CD14-positive monocyte (primary cell): ENCODE measurements at regions not wholly inside any gene's neighbourhood (a gene's known extent, or its start where the extent isn't known, plus 50 kb on each side); places are given as distances from the start of the nearest gene placed in this dataset.

Experiments used
- DNase-seq, 3 donors: peaks; one replicate each; pipeline ENCODE4 v3.0.0-alpha.2; 2011 to 2022
- H2AFZ ChIP-seq: 2 replicates; pipeline ENCODE4 v1.6.0; 2012; ENCODE audit warnings: mild to moderate bottlenecking, low read depth, low read length, inconsistent platforms; ENCODE audit not compliant: insufficient read depth, poor library complexity, severe bottlenecking
- H3K27ac ChIP-seq, 2 donors: 1 replicate in 1 of 2; 2 replicates in 1 of 2; pipeline ENCODE4 v1.5.1; 2012 to 2013; ENCODE audit warnings: low read length in 2 of 2, control low read depth in 1 of 2, inconsistent platforms in 1 of 2, low read depth in 1 of 2, mild to moderate bottlenecking in 1 of 2
- H3K27me3 ChIP-seq, 2 donors: one replicate each; pipeline versions ENCODE4 v1.6.0 to v1.6.1; 2011 to 2013; ENCODE audit warnings: low read length in 2 of 2; ENCODE audit not compliant: control insufficient read depth in 2 of 2, insufficient read depth in 2 of 2
- H3K36me3 ChIP-seq, 2 donors: replicated peaks in 1 of 2; 1 replicate in 1 of 2; 2 replicates in 1 of 2; pipeline versions ENCODE4 v1.5.1 to v1.6.1; 2012 to 2013; ENCODE audit warnings: low read length in 2 of 2, control low read depth in 1 of 2, inconsistent platforms in 1 of 2, mild to moderate bottlenecking in 1 of 2; ENCODE audit not compliant: insufficient read depth in 2 of 2, control insufficient read depth in 1 of 2
- H3K4me1 ChIP-seq, 2 donors: 1 replicate in 1 of 2; 2 replicates in 1 of 2; pipeline versions ENCODE4 v1.5.1 to v1.6.1; 2012 to 2013; ENCODE audit warnings: low read length in 2 of 2, control low read depth in 1 of 2, inconsistent platforms in 1 of 2, mild to moderate bottlenecking in 1 of 2, moderate library complexity in 1 of 2; ENCODE audit not compliant: insufficient read depth in 2 of 2, control insufficient read depth in 1 of 2
- H3K4me2 ChIP-seq: replicated peaks from 2 replicates; pipeline ENCODE3; 2012; ENCODE audit warnings: low read length, moderate library complexity, mild to moderate bottlenecking; ENCODE audit not compliant: poor library complexity, severe bottlenecking; ENCODE audit errors: extremely low read depth
- H3K4me3 ChIP-seq, 3 experiments: fragments of 200-600 bp in 1 of 3; sonication (generic) in 1 of 3; replicated peaks in 1 of 3; 1 replicate in 2 of 3; 2 replicates in 1 of 3; pipeline ENCODE4 v1.5.1; 2011 to 2013; ENCODE audit warnings: low read length in 3 of 3, mild to moderate bottlenecking in 3 of 3, control low read depth in 2 of 3, low read depth in 2 of 3, inconsistent platforms in 1 of 3, moderate library complexity in 1 of 3
- H3K79me2 ChIP-seq: 2 replicates; pipeline ENCODE4 v1.6.0; 2012; ENCODE audit warnings: mild to moderate bottlenecking, control low read depth, inconsistent platforms, low read length, moderate library complexity; ENCODE audit not compliant: insufficient read depth
- H3K9ac ChIP-seq: 2 replicates; pipeline ENCODE4 v1.6.0; 2017; ENCODE audit warnings: low read length, mild to moderate bottlenecking; ENCODE audit not compliant: insufficient read depth, poor library complexity, severe bottlenecking
- H3K9me3 ChIP-seq, 2 donors: replicated peaks in 1 of 2; 1 replicate in 1 of 2; 2 replicates in 1 of 2; pipeline versions ENCODE4 v1.5.1 to v1.6.1; 2012 to 2013; ENCODE audit warnings: low read length in 2 of 2, control low read depth in 1 of 2; ENCODE audit not compliant: control insufficient read depth in 1 of 2, insufficient read depth in 1 of 2
- H4K20me1 ChIP-seq: 2 replicates; pipeline ENCODE4 v1.6.0; 2012; ENCODE audit warnings: mild to moderate bottlenecking, low read length, control low read depth, moderate library complexity; ENCODE audit not compliant: insufficient read depth
- H3K27ac Mint-ChIP-seq, 7 donors: one replicate each; pipeline ENCODE4 v1.8.0; 2020; ENCODE audit warnings: mild to moderate bottlenecking in 7 of 7, mixed read lengths in 7 of 7, moderate library complexity in 6 of 7, inconsistent platforms in 2 of 7
- H3K27me3 Mint-ChIP-seq, 3 donors: one replicate each; pipeline ENCODE4 v1.8.0; 2021 to 2022; ENCODE audit warnings: low read depth in 3 of 3, mild to moderate bottlenecking in 3 of 3, mixed read lengths in 3 of 3, moderate library complexity in 3 of 3, inconsistent platforms in 1 of 3
- H3K36me3 Mint-ChIP-seq, 2 donors: one replicate each; pipeline ENCODE4 v1.8.0; 2020; ENCODE audit warnings: mixed read lengths in 2 of 2, inconsistent platforms in 1 of 2, mild to moderate bottlenecking in 1 of 2
- H3K4me1 Mint-ChIP-seq: one replicate; pipeline ENCODE4 v1.8.0; 2020; ENCODE audit warnings: mild to moderate bottlenecking, mixed read lengths
- H3K4me3 Mint-ChIP-seq, 2 donors: one replicate each; pipeline ENCODE4 v1.8.0; 2020; ENCODE audit warnings: mild to moderate bottlenecking in 2 of 2, mixed read lengths in 2 of 2, moderate library complexity in 1 of 2
- H3K9me3 Mint-ChIP-seq, 7 donors: one replicate each; pipeline ENCODE4 v1.8.0; 2020 to 2022; ENCODE audit warnings: mixed read lengths in 7 of 7, mild to moderate bottlenecking in 6 of 7, moderate library complexity in 6 of 7, inconsistent platforms in 2 of 7
- WGBS: methylation state at CpG from one replicate; pipeline ENCODE4 v1.1.5; 2013; ENCODE audit warnings: missing lambda C conversion rate; ENCODE audit not compliant: insufficient coverage; 5-methylcytosine and 5-hydroxymethylcytosine counted together
- intact Hi-C, 2 donors: fragments of 100-400 bp; cut with micrococcal nuclease; formaldehyde crosslinking; loops; one replicate each; pipeline versions ENCODE4 v1.15.0 to v1.15.1; 2023
- TF ChIP-seq, protein P1 (sequence below): fragments of 200-600 bp; IDR thresholded peaks from one replicate; pipeline ENCODE4 v1.8.0; 2022; ENCODE audit warnings: antibody characterized with exemption, mild to moderate bottlenecking

DNA sequence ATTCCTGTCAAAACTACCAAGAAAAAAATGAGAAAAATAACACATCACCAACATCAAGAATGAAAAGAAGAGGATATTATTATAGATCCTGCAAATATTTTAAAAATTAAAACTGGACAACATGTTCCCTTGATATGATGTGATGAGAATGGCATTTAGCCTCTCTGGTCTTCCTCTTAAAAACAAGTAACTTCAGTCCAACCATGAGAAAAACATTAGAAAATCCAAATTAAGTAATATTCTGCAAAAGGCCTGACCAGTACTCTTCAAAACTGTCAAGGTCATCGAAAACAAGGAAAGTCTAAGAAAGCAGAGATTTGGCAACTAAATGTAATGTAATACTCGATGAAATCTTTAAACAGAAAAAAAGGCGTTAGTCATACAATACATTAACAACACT lies 167.1 kb upstream of the SNX2 start:
- H3K4me2 ChIP-seq, result no peak overlapping the region
- Mint-ChIP-seq H3K4me1 (no peaks in the 10 kb centered on the region), H3K4me3 (no peak overlapping the region), H3K27ac (no peak overlapping the region), H3K27me3 (peaks cover 0 to 1% (median 0%) of the 10 kb centered on the region in 3 donors), H3K36me3 (no peaks in the 10 kb centered on the region), H3K9me3 (peaks cover 0 to 20% (median 7%) of the 10 kb centered on the region in 7 donors)
- peaks cover 0 to 5% of the 10 kb centered on the region in 2 donors for H3K9me3 ChIP-seq
- H3K4me3 ChIP-seq, result no peak overlapping the region
- no CpG with 5 or more reads among the region's 3 CpGs for WGBS
- intact Hi-C loops, result no loop called here
- no peak overlapping the region for H3K9ac ChIP-seq
- no peaks in the 10 kb centered on the region for H4K20me1 ChIP-seq
- H3K27me3 ChIP-seq, result no peaks in the 10 kb centered on the region
- DNase-seq, result no peak
- TF ChIP-seq, protein P1, sequence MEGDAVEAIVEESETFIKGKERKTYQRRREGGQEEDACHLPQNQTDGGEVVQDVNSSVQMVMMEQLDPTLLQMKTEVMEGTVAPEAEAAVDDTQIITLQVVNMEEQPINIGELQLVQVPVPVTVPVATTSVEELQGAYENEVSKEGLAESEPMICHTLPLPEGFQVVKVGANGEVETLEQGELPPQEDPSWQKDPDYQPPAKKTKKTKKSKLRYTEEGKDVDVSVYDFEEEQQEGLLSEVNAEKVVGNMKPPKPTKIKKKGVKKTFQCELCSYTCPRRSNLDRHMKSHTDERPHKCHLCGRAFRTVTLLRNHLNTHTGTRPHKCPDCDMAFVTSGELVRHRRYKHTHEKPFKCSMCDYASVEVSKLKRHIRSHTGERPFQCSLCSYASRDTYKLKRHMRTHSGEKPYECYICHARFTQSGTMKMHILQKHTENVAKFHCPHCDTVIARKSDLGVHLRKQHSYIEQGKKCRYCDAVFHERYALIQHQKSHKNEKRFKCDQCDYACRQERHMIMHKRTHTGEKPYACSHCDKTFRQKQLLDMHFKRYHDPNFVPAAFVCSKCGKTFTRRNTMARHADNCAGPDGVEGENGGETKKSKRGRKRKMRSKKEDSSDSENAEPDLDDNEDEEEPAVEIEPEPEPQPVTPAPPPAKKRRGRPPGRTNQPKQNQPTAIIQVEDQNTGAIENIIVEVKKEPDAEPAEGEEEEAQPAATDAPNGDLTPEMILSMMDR, result no peak
- no peak overlapping the region for H2AFZ ChIP-seq
- H3K4me1 ChIP-seq, result no peaks in the 10 kb centered on the region
- no peaks in the 10 kb centered on the region for H3K79me2 ChIP-seq
- H3K27ac ChIP-seq, result no peak overlapping the region
- H3K36me3 ChIP-seq, result no peaks in the 10 kb centered on the region

DNA sequence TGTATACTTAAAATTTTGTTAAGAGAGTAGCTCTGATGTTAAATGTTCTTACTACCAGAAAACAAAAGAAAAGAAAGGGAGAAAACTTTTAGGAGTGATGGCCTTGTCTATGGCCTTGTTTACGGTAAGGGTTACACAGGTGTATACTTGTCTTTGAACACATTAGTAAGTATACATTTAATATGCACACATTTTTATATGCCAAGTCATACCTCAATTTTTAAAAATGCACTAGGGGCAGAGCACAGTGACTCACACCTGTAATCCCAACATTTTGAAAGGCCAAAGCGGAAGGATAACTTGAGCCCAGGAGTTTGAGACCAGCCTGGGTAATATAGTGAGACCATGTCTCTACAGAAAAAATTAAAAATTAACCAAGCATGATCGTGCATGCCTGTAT lies 166.7 kb upstream of the SNX2 start:
- no CpG with 5 or more reads among the region's 3 CpGs for WGBS
- H3K4me2 ChIP-seq, result no peak overlapping the region
- intact Hi-C loops, result no loop called here
- peaks cover 0 to 5% of the 10 kb centered on the region in 2 donors for H3K9me3 ChIP-seq
- no peaks in the 10 kb centered on the region for H4K20me1 ChIP-seq
- DNase-seq, result no peak
- H3K9ac ChIP-seq, result no peak overlapping the region
- H3K36me3 ChIP-seq, result no peaks in the 10 kb centered on the region
- H3K27me3 ChIP-seq, result no peaks in the 10 kb centered on the region
- Mint-ChIP-seq H3K36me3 (no peaks in the 10 kb centered on the region), H3K9me3 (peaks cover 0 to 20% (median 7%) of the 10 kb centered on the region in 7 donors), H3K4me1 (no peaks in the 10 kb centered on the region), H3K27me3 (peaks cover 0 to 1% (median 0%) of the 10 kb centered on the region in 3 donors), H3K27ac (no peak overlapping the region), H3K4me3 (no peak overlapping the region)
- TF ChIP-seq, protein P1, result no peak
- no peak overlapping the region for H3K27ac ChIP-seq
- no peaks in the 10 kb centered on the region for H3K79me2 ChIP-seq
- no peaks in the 10 kb centered on the region for H3K4me1 ChIP-seq
- no peak overlapping the region for H2AFZ ChIP-seq
- H3K4me3 ChIP-seq, result no peak overlapping the region
